ENCODE measurements at regions not wholly inside any gene's neighbourhood (a gene's known extent, or its start where the extent isn't known, plus 50 kb on each side); places are given as distances from the start of the nearest gene placed in this dataset.

- no peak overlapping the region for H3K4me3 ChIP-seq (ENCODE audit: low read depth, low read length)
- TF ChIP-seq CTCF (IDR thresholded peaks at IDR 0.05; ENCODE audit: low read depth, low read length): no peak
Observed at GRCh38 chr9:776086-776485, 65.4 kb upstream of the DMRT1 start.

GRCh38 chr9:777978-778377 is 63.5 kb upstream of the DMRT1 start:
- H3K4me3 ChIP-seq (ENCODE audit: low read depth, low read length): no peak overlapping the region
- no peak for TF ChIP-seq CTCF (IDR thresholded peaks at IDR 0.05; ENCODE audit: low read depth, low read length)

- no peak for TF ChIP-seq CTCF (IDR thresholded peaks at IDR 0.05; ENCODE audit: low read depth, low read length)
- no peak overlapping the region for H3K4me3 ChIP-seq (ENCODE audit: low read depth, low read length)
Observed at GRCh38 chr9:784202-784601, 57.3 kb upstream of the DMRT1 start.

GRCh38 chr9:784916-785315 is 56.6 kb upstream of the DMRT1 start:
- H3K4me3 ChIP-seq (ENCODE audit: low read depth, low read length): no peak overlapping the region
- TF ChIP-seq CTCF (IDR thresholded peaks at IDR 0.05; ENCODE audit: low read depth, low read length): no peak

DNA sequence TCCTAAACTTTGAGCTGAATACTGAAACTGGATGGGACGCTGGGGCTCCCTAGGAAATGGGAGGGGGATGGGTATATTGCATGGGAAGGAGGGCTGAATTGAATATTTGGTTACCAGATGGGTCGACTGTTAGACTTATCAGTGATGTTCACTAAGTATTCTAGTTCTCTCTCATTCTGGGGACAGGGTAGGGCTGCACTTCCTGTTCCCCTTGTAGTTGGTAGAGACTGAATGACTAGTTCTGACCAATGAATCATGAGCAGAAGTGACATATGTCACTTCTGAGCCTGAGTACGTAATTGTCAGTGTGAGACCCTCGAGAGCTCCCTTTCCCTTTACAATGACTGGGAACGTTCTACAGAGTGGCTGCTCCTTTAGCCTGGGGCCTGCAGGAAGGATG is 55.5 kb upstream of the DMRT1 start:
- no peak for TF ChIP-seq CTCF (IDR thresholded peaks at IDR 0.05; ENCODE audit: low read depth, low read length)
- no peak overlapping the region for H3K4me3 ChIP-seq (ENCODE audit: low read depth, low read length)

GRCh38 chr9:786405-786804 is 55.1 kb upstream of the DMRT1 start:
- no peak for TF ChIP-seq CTCF (IDR thresholded peaks at IDR 0.05; ENCODE audit: low read depth, low read length)
- H3K4me3 ChIP-seq (ENCODE audit: low read depth, low read length): no peak overlapping the region

- TF ChIP-seq CTCF (IDR thresholded peaks at IDR 0.05; ENCODE audit: low read depth, low read length): no peak
- no peak overlapping the region for H3K4me3 ChIP-seq (ENCODE audit: low read depth, low read length)
Observed at GRCh38 chr9:788777-789176, 52.7 kb upstream of the DMRT1 start.
